ENCODE measurements at regions not wholly inside any gene's neighbourhood (a gene's known extent, or its start where the extent isn't known, plus 50 kb on each side); places are given as distances from the start of the nearest gene placed in this dataset.
"Not testable (repeated sequence)": the region's sequence is repeated elsewhere in the genome, so short reads cannot be mapped to it uniquely, and the experiment has no call there.

DNA sequence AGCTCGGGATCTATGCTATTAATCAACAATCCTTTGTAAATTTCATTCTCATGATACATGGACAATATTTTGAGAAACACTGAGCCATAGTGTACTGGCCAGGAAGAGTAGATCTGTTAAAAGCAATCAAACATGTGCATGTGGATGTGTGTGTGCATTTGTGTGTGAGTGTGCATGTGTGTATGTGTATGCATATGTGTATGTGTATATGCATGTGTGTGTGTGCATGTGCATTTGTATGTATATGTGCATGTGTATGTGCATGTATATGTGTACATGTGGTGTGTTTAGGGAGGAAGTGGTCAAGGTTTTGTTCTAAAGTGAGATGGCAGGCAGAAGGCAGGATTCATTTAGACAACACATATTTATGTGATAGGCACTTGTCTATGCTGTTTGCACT is 623.8 kb downstream of the ADCYAP1 start:
- no peak for TF ChIP-seq CTCF (conservative IDR thresholded peaks at IDR 0.05; ENCODE audit: low read depth, low read length)
- H3K4me3 ChIP-seq (ENCODE audit: low read depth, low read length), result no peak overlapping the region
- no peak for DNase-seq (ENCODE audit: low read depth)

- no peak for TF ChIP-seq CTCF (conservative IDR thresholded peaks at IDR 0.05; ENCODE audit: low read depth, low read length)
- no peak for DNase-seq (ENCODE audit: low read depth)
- H3K4me3 ChIP-seq (ENCODE audit: low read depth, low read length), result no peak overlapping the region
These were observed 624.4 kb downstream of the ADCYAP1 start for GRCh38 chr18:1528964-1529509.

DNA sequence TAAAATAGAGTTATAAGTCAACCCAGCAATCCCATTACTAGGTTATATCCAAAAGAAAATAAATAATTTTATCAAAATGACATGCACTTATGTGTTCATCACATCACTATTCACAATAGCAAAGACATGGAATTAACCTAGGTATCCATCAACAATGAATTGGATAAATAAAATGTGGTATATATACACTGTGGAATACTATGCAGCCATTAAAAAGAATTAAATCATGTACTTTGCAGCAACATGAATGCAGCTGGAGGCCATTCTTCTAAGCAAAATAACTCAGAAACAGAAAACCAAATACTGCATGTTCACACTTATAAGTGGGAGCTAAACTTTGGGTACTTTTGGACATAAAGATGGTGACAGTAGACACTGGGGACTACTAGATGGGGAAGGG is 626.0 kb downstream of the ADCYAP1 start:
- TF ChIP-seq CTCF (conservative IDR thresholded peaks at IDR 0.05; ENCODE audit: low read depth, low read length), result no peak
- no peak overlapping the region for H3K4me3 ChIP-seq (ENCODE audit: low read depth, low read length)
- DNase-seq (ENCODE audit: low read depth), result no peak

DNA sequence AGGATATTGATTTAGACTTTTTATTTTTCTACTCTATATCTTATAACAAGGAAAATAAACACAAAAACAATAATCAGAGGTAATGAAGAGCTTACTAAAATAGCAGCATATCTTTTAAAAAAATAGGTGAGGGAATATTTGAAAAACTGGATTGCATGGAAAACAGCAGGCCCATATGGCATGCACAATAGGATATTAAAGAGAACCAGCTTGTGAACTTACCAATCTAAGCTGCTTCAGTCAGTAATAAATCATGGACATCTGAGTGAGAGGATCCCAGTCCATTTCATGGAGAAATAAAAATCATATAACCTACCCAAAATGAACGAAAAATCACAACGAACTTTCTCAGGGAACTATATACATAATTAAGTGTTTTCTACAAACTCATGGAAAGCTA is 634.6 kb downstream of the ADCYAP1 start:
- DNase-seq (ENCODE audit: low read depth), result no peak
- H3K4me3 ChIP-seq (ENCODE audit: low read depth, low read length), result no peak overlapping the region
- TF ChIP-seq CTCF (conservative IDR thresholded peaks at IDR 0.05; ENCODE audit: low read depth, low read length), result no peak

- no peak for TF ChIP-seq CTCF (conservative IDR thresholded peaks at IDR 0.05; ENCODE audit: low read depth, low read length)
- no peak overlapping the region for H3K4me3 ChIP-seq (ENCODE audit: low read depth, low read length)
These were observed 636.8 kb downstream of the ADCYAP1 start for GRCh38 chr18:1541478-1541877.

GRCh38 chr18:1542230-1542774 is 637.6 kb downstream of the ADCYAP1 start:
- no peak for DNase-seq (ENCODE audit: low read depth)
- no peak overlapping the region for H3K4me3 ChIP-seq (ENCODE audit: low read depth, low read length)
- TF ChIP-seq CTCF (conservative IDR thresholded peaks at IDR 0.05; ENCODE audit: low read depth, low read length), result no peak

More at GRCh38 chr18:1541478-1541877, 636.8 kb downstream of the ADCYAP1 start:
- DNase-seq (ENCODE audit: low read depth), result no peak

DNA sequence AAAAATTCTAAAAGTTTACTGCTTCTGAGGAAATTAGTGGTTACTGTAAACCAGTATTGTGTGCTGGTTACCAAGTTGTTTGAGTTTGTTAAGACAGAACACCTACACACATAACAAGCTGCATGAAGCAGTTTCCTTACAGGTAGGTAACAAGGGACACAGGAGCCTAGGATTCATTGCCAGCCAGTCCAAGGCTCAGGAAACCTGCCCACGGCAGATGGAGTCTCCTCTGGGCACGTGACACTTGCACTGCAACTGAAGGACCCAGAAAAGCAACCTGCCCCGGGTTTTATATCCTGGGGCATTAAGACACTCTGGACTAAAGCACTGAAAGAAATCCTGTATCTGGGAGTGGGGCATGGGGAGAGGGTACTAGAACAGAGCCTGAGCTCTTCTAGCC is 639.3 kb downstream of the ADCYAP1 start:
- no peak for TF ChIP-seq CTCF (conservative IDR thresholded peaks at IDR 0.05; ENCODE audit: low read depth, low read length)
- no peak for DNase-seq (ENCODE audit: low read depth)
- no peak overlapping the region for H3K4me3 ChIP-seq (ENCODE audit: low read depth, low read length)

- H3K4me3 ChIP-seq (ENCODE audit: low read depth, low read length); DNase-seq (ENCODE audit: low read depth): not testable (repeated sequence)
These were observed 653.0 kb downstream of the ADCYAP1 start for GRCh38 chr18:1557711-1558110.

Measured in choroid plexus epithelial cell (primary cell).